Skin epidermis (tissue), 12 donors: ENCODE measurements at regions not wholly inside any gene's neighbourhood (a gene's known extent, or its start where the extent isn't known, plus 50 kb on each side); places are given as distances from the start of the nearest gene placed in this dataset.
A peak's percentile ranks its signal among the peaks of the same experiment; 100 is the strongest.
"Not testable (repeated sequence)": the region's sequence is repeated elsewhere in the genome, so short reads cannot be mapped to it uniquely, and the experiment has no call there.

ENCODE experiments used
- H3K27ac ChIP-seq, 21 experiments: fragments of 200-600 bp; sonication (generic) in 11 of 21; one replicate each; pipeline ENCODE4 v1.5.0; 2020; ENCODE audit warnings: mild to moderate bottlenecking in 3 of 21, inconsistent platforms in 2 of 21, moderate library complexity in 2 of 21
- H3K4me3 ChIP-seq, 7 experiments: fragments of 200-600 bp; sonication (generic) in 2 of 7; one replicate each; pipeline ENCODE4 v1.5.0; 2020; ENCODE audit warnings: inconsistent platforms in 2 of 7, mild to moderate bottlenecking in 2 of 7, moderate library complexity in 1 of 7

- no peak overlapping the region for H3K27ac ChIP-seq
- H3K4me3 ChIP-seq, result no peak overlapping the region
Observed at GRCh38 chr16:56032072-56032471, 156.9 kb upstream of the CES5A start.

GRCh38 chr16:56029026-56029425, 153.9 kb upstream of the CES5A start:
- no peak overlapping the region for H3K27ac ChIP-seq

GRCh38 chr16:56022818-56023217, 147.6 kb upstream of the CES5A start:
- Histone ChIP-seq H3K4me3 (no peak overlapping the region), H3K27ac (no peak overlapping the region)

More at GRCh38 chr16:56029026-56029425, 153.9 kb upstream of the CES5A start:
- H3K4me3 ChIP-seq, result no peak overlapping the region

GRCh38 chr16:56019274-56019673, 144.1 kb upstream of the CES5A start:
- H3K4me3 ChIP-seq, result no peak overlapping the region
- H3K27ac ChIP-seq, result no peak overlapping the region

- no peak overlapping the region for H3K27ac ChIP-seq
- no peak overlapping the region for H3K4me3 ChIP-seq
Observed at GRCh38 chr16:56013962-56014552, 138.9 kb upstream of the CES5A start.

GRCh38 chr16:56012482-56012811, 137.3 kb upstream of the CES5A start:
- Histone ChIP-seq H3K4me3 (no peak overlapping the region), H3K27ac (no peak overlapping the region)

GRCh38 chr16:56011808-56012481, 136.8 kb upstream of the CES5A start:
- H3K27ac ChIP-seq, result no peak overlapping the region

GRCh38 chr16:56005958-56006357, 130.8 kb upstream of the CES5A start:
- Histone ChIP-seq H3K4me3 (no peak overlapping the region), H3K27ac (no peak overlapping the region)

More at GRCh38 chr16:56011808-56012481, 136.8 kb upstream of the CES5A start:
- no peak overlapping the region for H3K4me3 ChIP-seq

GRCh38 chr16:55999683-56000082, 124.5 kb upstream of the CES5A start:
- Histone ChIP-seq H3K27ac (no peak overlapping the region), H3K4me3 (no peak overlapping the region)

GRCh38 chr16:55993088-55993487, 117.9 kb upstream of the CES5A start:
- Histone ChIP-seq H3K27ac (no peak overlapping the region), H3K4me3 (no peak overlapping the region)

GRCh38 chr16:55992551-55992950, 117.4 kb upstream of the CES5A start:
- H3K27ac ChIP-seq, result no peak overlapping the region

GRCh38 chr16:55991843-55992242, 116.7 kb upstream of the CES5A start:
- H3K4me3 ChIP-seq, result no peak overlapping the region
- H3K27ac ChIP-seq, result no peak overlapping the region

More at GRCh38 chr16:55992551-55992950, 117.4 kb upstream of the CES5A start:
- no peak overlapping the region for H3K4me3 ChIP-seq

- H3K4me3 ChIP-seq, result no peak overlapping the region
- H3K27ac ChIP-seq, result no peak overlapping the region
Observed at GRCh38 chr16:55989569-55989907, 114.4 kb upstream of the CES5A start.

GRCh38 chr16:55988850-55989568, 113.8 kb upstream of the CES5A start:
- H3K4me3 ChIP-seq, result not testable (repeated sequence)

GRCh38 chr16:55988013-55988412, 112.8 kb upstream of the CES5A start:
- Histone ChIP-seq H3K4me3 (no peak overlapping the region), H3K27ac (no peak overlapping the region)

More at GRCh38 chr16:55988850-55989568, 113.8 kb upstream of the CES5A start:
- H3K27ac ChIP-seq, result not testable (repeated sequence)

- no peak overlapping the region for H3K4me3 ChIP-seq
- no peak overlapping the region for H3K27ac ChIP-seq
Observed at GRCh38 chr16:55982597-55982996, 107.4 kb upstream of the CES5A start.

GRCh38 chr16:55981557-55981956, 106.4 kb upstream of the CES5A start:
- no peak overlapping the region for H3K4me3 ChIP-seq
- H3K27ac ChIP-seq, result no peak overlapping the region

- Histone ChIP-seq H3K27ac (no peak overlapping the region), H3K4me3 (no peak overlapping the region)
Observed at GRCh38 chr16:55976815-55977214, 101.6 kb upstream of the CES5A start.

GRCh38 chr16:55971447-55971846, 96.3 kb upstream of the CES5A start:
- Histone ChIP-seq H3K4me3 (no peak overlapping the region), H3K27ac (no peak overlapping the region)

- no peak overlapping the region for H3K27ac ChIP-seq
- no peak overlapping the region for H3K4me3 ChIP-seq
Observed at GRCh38 chr16:55968221-55968620, 93.0 kb upstream of the CES5A start.

- H3K4me3 ChIP-seq, result no peak overlapping the region
Observed at GRCh38 chr16:55964923-55965475, 89.8 kb upstream of the CES5A start.

More at GRCh38 chr16:55964923-55965475, 89.8 kb upstream of the CES5A start:
- H3K27ac ChIP-seq, result peak overlapping the region in 1 of 21 experiments; percentile 33
